ELR (cell line): ENCODE measurements at regions not wholly inside any gene's neighbourhood (a gene's known extent, or its start where the extent isn't known, plus 50 kb on each side); places are given as distances from the start of the nearest gene placed in this dataset.

Experiments used
- DNase-seq: peaks from one replicate; pipeline ENCODE4 v3.0.0-alpha.2; 2015; ENCODE audit warnings: low read depth

DNA sequence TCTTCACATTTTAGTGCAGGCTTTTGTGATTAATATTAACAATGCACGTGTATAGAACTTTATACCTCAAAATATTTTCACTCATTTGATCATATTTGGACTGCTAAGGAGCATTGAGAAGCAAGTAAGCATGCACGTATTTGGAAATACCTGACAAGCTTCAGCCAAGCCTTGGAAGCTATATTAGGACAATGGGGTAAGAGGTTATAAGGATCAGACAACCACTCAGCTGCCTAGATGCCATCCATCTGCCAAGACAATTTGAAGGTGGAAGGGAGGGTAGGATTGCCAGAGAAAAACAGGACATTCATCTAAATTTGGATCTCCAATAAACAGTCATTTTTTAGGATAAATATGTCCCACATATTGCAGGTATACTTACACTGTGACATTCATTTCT is 394.9 kb upstream of the CFAP20DC start:
- DNase-seq = no peak

DNA sequence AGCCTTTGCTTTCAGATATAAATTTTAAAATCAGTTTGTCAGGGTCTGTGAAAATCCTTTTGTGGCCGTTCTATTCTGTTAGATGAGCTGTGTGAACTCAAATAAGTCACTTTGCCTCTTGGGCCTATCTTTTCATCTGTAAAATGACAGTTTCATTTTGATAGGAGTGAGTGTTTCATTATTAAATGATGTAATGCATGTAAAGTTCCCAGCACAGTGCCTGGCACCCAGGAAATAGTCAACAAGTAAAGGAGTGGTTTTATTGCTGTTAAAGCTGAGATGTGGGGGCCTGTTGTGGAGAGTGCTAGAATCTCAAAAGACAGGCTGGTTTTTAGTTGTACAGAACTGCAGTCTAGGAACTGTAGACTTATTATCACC is 394.5 kb upstream of the CFAP20DC start:
- no peak for DNase-seq

DNA sequence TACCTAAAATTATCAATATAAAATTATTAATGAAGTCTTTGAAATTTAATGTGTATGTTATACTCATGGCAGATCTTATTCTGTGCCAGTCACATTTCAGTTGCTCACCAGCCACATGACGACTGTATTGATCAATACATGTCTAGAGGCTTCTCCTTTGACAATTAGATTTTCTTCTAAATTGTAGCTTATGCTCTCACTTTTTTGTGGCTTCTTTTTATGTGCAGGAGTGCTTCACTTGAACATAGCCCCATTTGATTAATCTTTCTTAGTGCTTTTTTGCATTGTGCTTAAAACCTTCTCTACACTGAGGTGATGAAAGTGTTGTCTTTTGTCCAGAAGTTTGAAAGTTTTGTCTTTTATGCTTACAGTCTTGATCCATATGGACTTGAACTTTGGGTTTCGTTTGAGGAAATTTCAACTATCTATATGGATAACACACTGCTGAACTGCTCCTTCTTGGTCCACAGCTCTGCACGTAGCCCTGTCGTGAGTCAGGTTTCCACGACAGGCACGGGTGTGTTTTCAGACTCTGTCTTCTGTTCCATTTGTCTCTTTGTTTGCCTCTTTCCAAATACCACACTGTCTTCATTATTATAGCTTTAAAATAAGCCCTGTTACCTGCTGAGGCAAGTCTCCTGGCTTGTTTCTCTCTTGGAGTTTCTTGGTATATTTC is 393.9 kb upstream of the CFAP20DC start:
- DNase-seq = no peak

DNA sequence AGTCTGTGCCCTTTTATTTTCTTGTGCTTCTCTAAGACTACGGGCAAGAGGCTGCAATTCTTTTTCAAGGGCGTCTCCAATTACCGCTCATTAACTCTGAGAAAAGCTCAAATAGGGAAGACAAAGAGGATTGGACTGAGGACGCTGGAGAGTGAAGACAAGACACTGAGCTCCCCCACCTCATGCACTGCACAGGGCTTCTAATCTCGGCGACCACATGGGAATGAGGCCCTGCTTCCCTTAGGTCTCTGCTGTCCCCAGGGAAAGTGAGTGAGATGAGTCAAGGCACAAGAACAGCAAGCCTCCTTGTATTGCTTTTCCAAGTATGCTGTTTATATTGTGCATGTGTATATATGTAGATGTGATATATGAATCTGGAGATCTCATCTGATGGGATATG is 392.2 kb upstream of the CFAP20DC start:
- no peak for DNase-seq

DNA sequence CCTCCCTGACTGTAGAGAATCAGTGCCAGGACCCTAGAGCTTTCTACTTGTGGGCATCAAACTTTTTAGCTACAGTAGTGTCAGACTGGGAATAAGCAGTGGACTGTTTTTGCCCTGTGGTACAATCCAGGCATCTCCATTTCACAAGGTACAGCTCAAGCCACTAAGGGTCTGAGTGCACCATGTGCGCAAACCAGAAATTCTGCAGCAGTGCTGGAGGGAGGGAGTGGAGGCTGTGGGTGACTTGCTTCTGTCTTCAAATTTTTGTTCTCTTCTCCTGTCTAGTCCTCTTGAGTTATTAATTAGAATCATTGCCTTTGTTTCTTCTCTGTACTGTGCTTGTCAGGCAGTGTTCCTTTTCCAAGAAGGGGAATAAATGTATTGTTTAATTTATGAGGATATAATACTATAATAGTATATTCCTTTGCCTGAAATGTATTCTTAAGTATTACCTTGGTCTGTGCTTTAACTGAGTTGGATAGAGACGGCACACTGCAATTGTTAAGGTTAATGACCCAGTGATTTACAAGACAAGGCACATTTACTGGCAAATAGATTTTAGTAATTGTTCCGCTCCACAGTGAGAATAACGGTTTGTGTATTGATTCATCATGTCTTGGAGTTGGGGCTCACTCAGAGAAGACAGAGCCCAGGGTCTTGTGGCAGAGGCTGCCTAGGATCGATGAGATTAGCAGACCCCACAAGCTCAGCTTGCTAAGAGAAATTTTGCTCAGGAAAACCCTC is 390.6 kb upstream of the CFAP20DC start:
- no peak for DNase-seq

DNA sequence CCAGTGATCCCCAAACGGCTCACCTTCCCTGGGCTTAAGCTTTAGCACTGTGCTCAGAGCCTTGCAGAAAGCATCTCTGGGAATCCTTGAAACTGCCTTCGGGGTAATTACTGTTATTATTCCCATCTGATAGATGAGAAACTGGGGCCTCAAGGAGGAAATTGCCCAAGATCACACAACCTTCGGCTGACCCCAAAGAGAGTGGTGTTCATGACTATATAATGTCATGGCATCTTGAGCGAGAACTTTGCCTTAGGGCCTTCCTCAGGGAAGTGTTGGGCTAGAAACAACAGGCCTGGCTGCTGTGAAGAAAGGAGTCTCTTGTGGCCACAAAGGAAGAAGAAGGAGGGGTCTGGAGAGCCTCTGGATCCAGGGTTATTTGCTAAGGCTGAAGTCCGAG is 388.7 kb upstream of the CFAP20DC start:
- DNase-seq = no peak

DNA sequence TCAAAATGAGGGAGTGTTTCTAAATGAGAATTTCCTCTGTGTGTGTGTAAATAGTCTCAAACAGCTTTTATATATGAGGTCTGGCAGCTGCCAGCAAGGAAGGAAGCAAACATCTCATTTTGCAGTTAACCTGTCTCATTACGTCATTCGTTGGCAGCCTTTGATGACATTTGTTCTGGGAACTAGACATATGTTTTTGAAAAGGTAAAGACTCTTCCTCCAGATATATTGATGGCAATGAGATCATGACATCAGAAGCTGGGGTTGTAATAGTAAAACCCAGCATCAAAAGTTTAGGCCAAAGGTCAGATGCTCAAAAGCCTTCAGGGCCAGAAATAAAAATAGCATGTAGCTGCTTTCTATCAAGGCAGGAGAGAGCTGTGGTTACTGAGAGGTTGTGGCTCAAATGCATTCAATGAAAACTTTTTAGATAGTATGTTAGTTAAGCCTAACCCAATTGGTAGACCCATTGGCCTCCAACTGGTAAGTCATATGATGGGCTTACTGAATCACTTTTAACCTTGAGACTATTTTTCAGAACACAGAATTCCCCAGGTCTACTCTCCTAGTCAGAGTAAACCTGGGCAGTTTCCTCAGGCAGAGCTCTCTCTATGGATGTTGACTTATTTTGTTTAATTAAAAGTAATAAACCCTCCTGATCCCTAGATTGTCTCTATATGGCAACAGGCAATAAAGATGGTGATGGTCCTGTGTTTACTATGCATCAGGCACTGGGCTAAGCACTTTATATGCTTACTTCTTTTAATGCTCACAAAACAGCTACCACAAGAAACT is 386.5 kb upstream of the CFAP20DC start:
- no peak for DNase-seq

DNA sequence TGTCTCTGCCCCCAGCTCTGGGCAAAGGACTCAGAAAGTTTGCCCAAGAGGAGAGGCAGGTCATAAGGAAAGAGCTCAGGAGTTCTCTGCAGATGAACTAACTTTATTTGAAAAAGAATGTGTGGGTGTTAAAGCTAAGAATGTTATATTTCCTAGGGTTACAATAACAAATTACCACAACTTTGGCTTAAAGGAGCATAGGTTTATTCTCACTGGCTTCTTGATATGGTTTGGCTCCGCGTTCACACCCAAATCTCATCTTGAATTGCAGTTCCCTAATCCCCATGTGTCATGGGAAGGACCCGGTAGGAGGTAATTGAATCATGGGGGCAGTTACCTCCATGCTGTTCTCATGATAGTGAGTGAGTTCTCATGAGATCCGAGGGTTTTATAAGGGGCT is 383.7 kb upstream of the CFAP20DC start:
- no peak for DNase-seq

DNA sequence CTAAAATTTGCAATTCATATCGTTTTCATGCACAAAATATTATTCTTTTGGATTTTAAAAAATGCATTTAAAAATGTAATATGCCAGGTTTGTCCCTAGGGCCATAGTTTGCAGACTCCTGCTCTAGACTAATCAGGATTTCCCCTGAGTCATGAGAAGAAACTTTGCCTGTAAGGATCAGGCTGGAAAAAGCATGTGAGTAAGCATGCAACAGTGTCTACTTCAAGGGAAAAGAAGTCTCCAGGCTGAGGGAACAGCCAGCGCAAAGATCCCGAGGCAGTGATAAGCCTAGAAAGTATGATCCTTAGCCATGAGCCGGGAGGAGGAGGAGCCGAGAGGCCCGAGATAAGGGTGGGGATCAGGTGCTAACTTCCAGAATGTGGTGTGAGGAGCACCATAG is 382.8 kb upstream of the CFAP20DC start:
- DNase-seq = peak; percentile 1

DNA sequence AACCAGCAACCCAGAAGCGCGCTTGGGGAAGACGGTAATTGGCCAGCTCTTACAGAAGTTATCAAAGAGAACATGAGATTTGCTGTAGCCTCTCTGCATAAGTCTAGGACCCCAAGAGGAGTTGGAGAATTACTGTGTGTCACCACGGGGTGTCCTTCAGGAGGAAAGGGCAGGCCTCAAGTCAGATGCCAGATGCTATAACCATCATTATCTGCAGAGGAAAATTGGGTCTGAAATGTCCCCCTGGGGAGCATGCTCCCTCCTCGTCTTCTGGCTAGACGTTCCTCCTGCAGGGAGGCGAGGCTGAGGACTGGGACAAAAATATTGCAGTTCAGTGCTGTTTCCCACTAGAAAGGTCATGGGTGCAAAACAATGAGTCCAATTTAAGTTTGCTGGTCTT is 380.5 kb upstream of the CFAP20DC start:
- no peak for DNase-seq

DNA sequence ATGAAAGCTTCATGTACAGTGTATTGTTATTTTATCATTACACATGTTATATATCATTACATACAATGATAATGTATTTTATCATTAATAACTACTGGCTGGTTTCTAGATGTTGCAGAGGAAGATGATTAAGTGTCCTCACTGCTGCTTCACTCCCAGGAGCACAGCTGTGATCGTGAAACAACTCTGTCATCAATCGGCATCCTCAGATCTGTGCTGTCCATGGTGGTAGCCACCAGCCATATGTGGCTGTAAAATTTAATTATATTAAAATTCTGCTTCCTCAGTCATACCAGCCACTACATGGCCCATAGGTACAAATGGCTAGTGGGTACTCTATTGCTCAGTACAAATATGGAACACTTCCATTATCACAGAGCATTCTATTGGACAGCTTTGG is 379.4 kb upstream of the CFAP20DC start:
- no peak for DNase-seq

DNA sequence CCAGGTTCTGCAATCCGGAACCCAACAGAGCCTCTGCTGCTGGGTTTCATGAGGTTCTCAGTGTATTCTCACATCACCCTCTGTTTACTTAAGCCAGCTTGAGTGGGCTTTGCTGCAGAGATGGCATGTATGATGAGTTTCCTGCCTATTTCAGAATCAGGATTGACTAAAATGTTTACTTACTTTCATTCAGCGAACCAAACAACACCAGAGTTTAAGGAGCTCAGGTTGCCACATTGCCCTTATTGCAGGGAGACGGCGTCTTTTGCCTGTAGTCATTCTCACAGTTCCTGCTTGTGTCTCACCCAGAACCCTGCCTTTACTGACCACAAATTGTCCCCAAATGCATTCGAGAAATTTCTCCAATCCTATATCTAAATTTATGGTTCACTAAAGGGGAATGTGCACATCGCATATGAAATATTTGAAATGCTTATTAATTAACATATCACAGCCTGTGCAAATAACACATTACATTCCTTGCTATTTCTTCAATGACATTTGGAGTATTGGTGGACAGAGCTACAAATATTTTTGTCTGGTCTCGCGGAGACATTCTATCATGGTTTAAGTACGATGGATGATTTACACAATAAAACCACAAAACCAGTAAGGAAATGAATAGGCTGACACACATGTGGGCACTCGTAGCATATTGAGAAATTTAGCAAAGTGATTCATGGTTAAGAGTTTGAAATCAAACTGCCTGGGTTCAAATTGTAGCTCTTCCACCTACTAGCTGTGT is 377.2 kb upstream of the CFAP20DC start:
- peak; percentile 26 for DNase-seq

DNA sequence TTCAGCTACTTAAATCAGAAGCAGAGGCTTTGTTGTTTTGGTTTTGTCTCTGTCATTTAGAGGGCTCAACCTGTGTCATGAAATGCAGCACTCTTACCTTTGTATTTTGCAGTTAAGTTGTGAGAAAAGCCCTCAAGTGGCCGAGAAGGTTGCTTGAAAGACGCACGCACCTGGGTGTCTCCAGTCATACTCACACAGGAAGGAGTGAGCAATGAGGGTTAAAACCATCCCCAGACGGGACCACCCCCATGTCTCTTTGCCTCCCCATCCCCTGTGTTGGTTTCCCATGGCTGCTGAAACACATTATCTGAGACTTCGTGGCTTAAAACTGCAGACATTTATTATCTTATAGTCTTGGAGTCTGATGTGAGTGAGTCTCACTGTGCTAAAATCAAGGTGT is 376.1 kb upstream of the CFAP20DC start:
- no peak for DNase-seq

DNA sequence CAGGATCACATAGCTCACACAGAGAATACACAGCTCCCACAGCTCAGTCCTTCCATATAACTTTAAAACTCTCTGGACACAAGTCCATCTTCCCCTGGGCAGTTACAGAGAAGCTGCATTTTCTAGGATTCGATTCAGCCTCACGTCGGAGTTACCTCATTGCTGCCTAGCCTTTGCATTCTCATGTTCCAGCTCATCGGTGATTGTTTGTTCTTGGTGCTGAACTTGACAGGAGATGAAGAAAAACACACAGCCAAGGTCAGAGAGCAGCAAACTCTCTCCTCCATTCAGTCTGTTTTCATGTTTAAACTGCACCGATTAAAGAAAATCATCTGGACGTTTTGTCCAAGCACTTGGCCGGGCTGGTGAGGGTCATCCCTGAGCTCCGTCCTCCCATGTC is 375.5 kb upstream of the CFAP20DC start:
- peak; percentile 25 for DNase-seq

DNA sequence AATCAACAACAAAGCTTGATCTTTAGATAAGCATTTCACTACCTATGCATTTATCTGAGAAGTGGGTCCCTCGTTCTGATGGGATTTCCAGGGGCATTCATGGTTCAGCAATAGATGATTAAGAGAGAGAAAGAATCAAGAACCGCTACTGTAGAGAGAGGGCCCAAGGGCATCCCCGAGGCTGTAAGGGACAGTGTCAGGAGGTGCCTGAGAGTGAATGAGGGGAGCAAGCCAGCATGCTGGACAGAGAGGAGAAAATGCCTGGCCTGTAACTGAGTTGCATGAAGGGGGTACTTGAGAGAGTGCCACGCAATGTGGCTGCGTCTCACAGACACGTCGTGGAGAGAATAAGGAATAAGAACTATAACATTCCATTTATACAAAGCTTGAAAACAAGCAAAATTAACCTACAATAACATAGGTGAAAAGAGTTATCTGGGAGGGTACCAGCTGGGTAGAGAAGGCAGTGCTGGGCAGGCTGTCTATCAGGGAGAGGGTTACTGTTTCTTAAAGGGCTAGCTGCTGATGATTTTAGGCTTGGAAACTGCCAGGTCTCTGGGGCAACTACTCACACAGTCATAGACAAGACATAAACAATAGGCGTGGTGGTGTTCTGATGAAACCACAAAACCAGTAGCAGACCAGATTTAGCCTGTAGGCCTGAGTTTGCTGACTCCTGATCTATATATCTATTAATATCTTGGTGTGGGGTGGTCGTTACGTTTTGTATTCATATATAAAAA is 374.6 kb upstream of the CFAP20DC start:
- peak; percentile 30 for DNase-seq

DNA sequence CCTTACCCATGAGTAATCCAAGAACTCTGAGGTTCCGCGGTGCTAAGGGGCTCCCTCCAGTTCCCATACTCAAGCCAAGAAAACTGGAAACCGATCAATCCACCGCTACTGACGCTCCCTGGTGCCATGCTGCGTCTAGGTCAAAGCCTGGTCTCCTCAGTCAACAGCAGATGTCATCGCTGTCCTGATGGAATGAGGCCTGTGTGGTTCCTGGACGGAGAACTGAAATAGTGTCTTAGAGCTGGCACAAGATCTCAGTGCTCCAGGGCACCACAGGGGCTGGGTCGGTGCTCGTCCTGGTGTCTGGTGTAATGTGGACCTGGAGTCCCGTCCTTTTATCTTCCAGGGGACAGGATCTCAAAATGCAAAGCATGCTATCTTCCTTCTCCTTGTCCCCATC is 373.9 kb upstream of the CFAP20DC start:
- no peak for DNase-seq

DNA sequence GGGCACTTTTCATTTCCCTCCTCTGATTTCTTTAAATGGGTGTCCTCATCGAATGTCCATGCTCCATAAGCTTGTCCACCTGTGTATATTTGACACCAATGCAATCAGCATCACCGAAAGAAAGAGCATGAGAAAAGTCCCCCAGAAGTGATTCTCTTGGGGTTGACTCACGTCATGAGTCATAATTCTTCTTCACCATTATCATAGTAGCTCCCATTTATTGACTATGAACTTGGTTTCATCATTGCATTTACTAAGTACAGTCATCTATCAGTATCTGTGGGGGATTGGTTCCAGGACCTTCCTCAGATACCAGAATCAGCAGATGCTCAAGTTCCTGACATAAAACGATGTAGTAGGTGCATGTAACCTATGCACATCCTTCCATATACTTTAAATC is 372.5 kb upstream of the CFAP20DC start:
- peak; percentile 31 for DNase-seq

DNA sequence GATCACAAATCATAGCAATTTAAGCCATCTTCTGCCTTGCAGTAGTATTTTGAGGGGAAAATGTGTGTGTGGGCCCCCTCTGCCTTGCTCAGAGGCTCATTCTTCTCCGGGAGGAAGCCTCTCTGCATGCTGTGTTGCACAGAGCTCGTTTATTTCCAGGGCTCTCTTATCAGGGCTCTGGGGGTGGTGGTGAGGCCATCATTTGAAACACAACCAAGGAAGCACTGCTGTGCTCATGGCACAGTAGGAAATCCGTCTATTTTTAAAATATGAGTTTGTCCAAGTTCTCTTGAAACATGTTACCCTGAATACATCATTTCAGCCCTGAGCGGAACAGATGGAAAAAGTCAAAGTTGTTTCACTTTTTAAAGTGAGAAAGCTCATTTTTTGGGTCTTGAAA is 369.0 kb upstream of the CFAP20DC start:
- no peak for DNase-seq

DNA sequence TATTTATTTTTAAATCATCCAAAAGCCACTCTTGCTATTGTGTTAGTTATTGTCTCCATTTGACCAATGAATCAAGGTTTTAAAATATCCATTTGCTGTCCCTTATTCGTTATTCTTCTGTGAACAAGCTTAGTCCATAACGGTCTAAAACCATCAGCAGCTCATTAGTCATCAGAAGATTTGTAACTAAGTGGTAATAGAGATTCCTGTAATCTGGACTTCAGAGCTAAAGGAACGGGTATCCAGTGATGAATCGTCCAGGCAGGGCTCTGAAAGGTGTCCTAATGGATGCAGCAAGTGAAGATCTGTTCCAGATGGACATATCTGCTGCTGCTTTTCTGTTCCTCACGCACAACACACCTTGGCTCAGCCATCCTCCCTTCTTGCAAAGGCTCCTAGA is 362.7 kb upstream of the CFAP20DC start:
- no peak for DNase-seq

DNA sequence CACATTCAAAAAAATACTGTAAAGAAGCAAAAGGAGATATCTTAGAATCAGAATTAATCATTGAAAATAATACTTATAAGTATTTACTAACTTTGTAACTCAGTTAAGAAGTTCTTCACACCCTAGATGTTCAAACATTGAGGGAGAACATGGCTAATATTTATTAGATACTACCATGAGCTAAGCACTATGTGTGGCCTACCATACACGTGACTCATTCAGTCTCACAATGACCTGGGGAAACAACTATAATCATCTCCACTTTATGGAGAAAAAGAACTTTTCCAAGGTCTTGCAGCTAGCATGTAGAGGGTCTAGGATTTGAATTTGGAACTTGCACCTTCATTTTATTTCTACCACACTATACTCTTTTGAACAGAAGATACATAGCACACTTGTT is 361.9 kb upstream of the CFAP20DC start:
- DNase-seq = no peak

DNA sequence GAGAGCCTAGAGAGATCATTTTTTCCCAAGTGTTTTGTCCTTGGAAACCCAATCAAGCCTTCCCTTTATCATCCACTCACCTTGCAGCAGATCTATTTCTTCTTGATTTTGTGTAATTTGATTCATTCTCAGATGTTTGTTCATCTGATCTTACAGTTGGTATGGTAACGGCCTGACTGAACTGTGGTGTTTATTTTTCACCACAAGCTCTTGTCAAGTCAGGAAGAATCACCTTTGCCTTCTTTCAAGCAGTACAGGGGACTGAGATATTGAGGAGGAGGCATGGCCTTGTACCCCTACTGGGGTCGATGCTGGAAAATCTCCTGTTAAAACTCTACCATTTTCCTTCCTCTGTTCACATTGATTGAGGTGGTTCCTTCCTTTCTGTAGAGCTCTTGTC is 361.4 kb upstream of the CFAP20DC start:
- no peak for DNase-seq
